ENCODE measurements at regions not wholly inside any gene's neighbourhood (a gene's known extent, or its start where the extent isn't known, plus 50 kb on each side); places are given as distances from the start of the nearest gene placed in this dataset.

- no peaks in the 10 kb centered on the region for H3K9me3 ChIP-seq
- TF ChIP-seq CTCF (IDR thresholded peaks at IDR 0.05) = no peak
- H3K27ac ChIP-seq = peak overlapping the region; percentile 99
- H3K27me3 ChIP-seq (ENCODE audit: insufficient read depth in 3 of 3, low read length in 2 of 3) = no peaks in the 10 kb centered on the region
- intact Hi-C loops (cut with DNase I) = loop anchor here (2.0 to 5.0 kb wide), 2 partner anchors 13 to 33 kb away; no protein-coding TSS in a partner anchor
- H3K4me3 ChIP-seq = no peak overlapping the region
- H3K36me3 ChIP-seq (ENCODE audit: insufficient read depth in 1 of 2, low read depth in 1 of 2) = no peaks in the 10 kb centered on the region
- no peak for ATAC-seq
- WGBS, 3 donors = 43 to 67% (median 48%) methylated on average over 6 of the region's 6 CpGs
- DNase-seq = no peak
- H3K4me1 ChIP-seq = peaks cover 71% of the 10 kb centered on the region
Measured at GRCh38 chr22:46039535-46039934, 62.6 kb upstream of the WNT7B start.

- DNase-seq = peak in 1 of 2 donors; percentile 68
- ATAC-seq = no peak
- intact Hi-C loops (cut with DNase I) = no loop called here
Measured at GRCh38 chr22:46040471-46041465, 63.8 kb upstream of the WNT7B start.

GRCh38 chr22:46041642-46042041 lies 64.7 kb upstream of the WNT7B start:
- no peak for TF ChIP-seq CTCF (IDR thresholded peaks at IDR 0.05)
- WGBS, 3 donors = 45 to 71% (median 52%) methylated on average over 9 of the region's 9 CpGs
- peak overlapping the region; percentile 99 for H3K27ac ChIP-seq
- peak overlapping the region; percentile 42 for H3K4me3 ChIP-seq
- intact Hi-C loops (cut with DNase I) = no loop called here
- ATAC-seq (no peak), DNase-seq (no peak)
- no peaks in the 10 kb centered on the region for H3K36me3 ChIP-seq (ENCODE audit: insufficient read depth in 1 of 2, low read depth in 1 of 2)
- H3K9me3 ChIP-seq = no peaks in the 10 kb centered on the region
- H3K4me1 ChIP-seq = peaks cover 72% of the 10 kb centered on the region
- no peaks in the 10 kb centered on the region for H3K27me3 ChIP-seq (ENCODE audit: insufficient read depth in 3 of 3, low read length in 2 of 3)

More at GRCh38 chr22:46040471-46041465, 63.8 kb upstream of the WNT7B start:
- H3K27ac ChIP-seq = peak overlapping the region; percentile 99
- H3K9me3 ChIP-seq = no peaks in the 10 kb centered on the region
- H3K36me3 ChIP-seq (ENCODE audit: insufficient read depth in 1 of 2, low read depth in 1 of 2) = no peaks in the 10 kb centered on the region
- H3K4me3 ChIP-seq = peak overlapping the region; percentile 42
- H3K4me1 ChIP-seq = peaks cover 67% of the 10 kb centered on the region
- no peaks in the 10 kb centered on the region for H3K27me3 ChIP-seq (ENCODE audit: insufficient read depth in 3 of 3, low read length in 2 of 3)
- TF ChIP-seq CTCF (IDR thresholded peaks at IDR 0.05) = no peak
- 32 to 69% (median 37%) methylated on average over 20 of the region's 20 CpGs for WGBS, 3 donors

GRCh38 chr22:46042786-46043185 lies 65.8 kb upstream of the WNT7B start:
- H3K4me3 ChIP-seq = peak overlapping the region; percentile 82
- H3K4me1 ChIP-seq = peaks cover 76% of the 10 kb centered on the region
- WGBS, 3 donors = 39 to 69% (median 44%) methylated on average over 11 of the region's 11 CpGs
- intact Hi-C loops (cut with DNase I) = no loop called here
- no peaks in the 10 kb centered on the region for H3K9me3 ChIP-seq
- no peaks in the 10 kb centered on the region for H3K27me3 ChIP-seq (ENCODE audit: insufficient read depth in 3 of 3, low read length in 2 of 3)
- peak overlapping the region; percentile 99 for H3K27ac ChIP-seq
- DNase-seq = no peak
- no peak for ATAC-seq
- no peaks in the 10 kb centered on the region for H3K36me3 ChIP-seq (ENCODE audit: insufficient read depth in 1 of 2, low read depth in 1 of 2)
- no peak for TF ChIP-seq CTCF (IDR thresholded peaks at IDR 0.05)

Measured in psoas muscle (tissue), 7 donors.